SK-N-MC (cell line): ENCODE measurements at regions not wholly inside any gene's neighbourhood (a gene's known extent, or its start where the extent isn't known, plus 50 kb on each side); places are given as distances from the start of the nearest gene placed in this dataset.
"Not testable (repeated sequence)": the region's sequence is repeated elsewhere in the genome, so short reads cannot be mapped to it uniquely, and the experiment has no call there.

Source experiments
- DNase-seq: peaks from one replicate; pipeline ENCODE4 v3.0.0-alpha.2; 2011; ENCODE audit warnings: low read depth, low spot score
- H3K27ac ChIP-seq: fragments of 200-600 bp; sonication (generic); 2 replicates; pipeline ENCODE4 v1.5.1; 2016; ENCODE audit warnings: mixed run types
- H3K36me3 ChIP-seq: fragments of 200-600 bp; sonication (generic); 2 replicates; pipeline ENCODE4 v1.6.1; 2017; ENCODE audit warnings: antibody characterized with exemption, low read length, mixed read lengths; ENCODE audit not compliant: insufficient read depth
- H3K4me3 ChIP-seq: fragments of 200-600 bp; sonication (generic); 2 replicates; pipeline ENCODE4 v1.5.1; 2016
- H3K9ac ChIP-seq: fragments of 200-600 bp; sonication (generic); 2 replicates; pipeline ENCODE4 v1.8.0; 2017; ENCODE audit warnings: mixed run types, mixed read lengths; ENCODE audit not compliant: insufficient read length
- H3K9me3 ChIP-seq: fragments of 200-600 bp; sonication (generic); 2 replicates; pipeline ENCODE4 v1.6.1; 2017; ENCODE audit warnings: low read depth, mild to moderate bottlenecking, antibody characterized with exemption, low read length, moderate library complexity, mixed read lengths

DNA sequence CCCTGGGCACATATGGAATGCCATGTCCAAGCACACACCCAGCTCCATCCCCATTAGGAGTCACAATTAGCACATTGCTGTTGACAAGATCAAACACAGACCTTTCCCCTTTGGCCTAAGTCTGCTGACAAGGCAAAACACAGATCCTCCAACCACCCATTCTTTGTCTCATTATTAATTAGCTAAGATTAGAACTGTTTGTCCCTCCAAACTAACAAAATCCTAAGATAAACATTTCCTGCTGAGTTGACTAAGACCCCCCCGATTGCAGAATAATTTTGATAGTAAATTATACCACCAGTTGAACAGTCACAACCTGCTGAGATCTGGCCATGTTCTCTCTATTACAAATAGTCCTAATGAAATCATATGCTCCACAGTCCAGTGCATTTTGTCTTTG is 186.7 kb downstream of the SPATA31A1 start:
- DNase-seq, H3K9me3 ChIP-seq, H3K9ac ChIP-seq, H3K27ac ChIP-seq, H3K4me3 ChIP-seq, H3K36me3 ChIP-seq: not testable (repeated sequence)

DNA sequence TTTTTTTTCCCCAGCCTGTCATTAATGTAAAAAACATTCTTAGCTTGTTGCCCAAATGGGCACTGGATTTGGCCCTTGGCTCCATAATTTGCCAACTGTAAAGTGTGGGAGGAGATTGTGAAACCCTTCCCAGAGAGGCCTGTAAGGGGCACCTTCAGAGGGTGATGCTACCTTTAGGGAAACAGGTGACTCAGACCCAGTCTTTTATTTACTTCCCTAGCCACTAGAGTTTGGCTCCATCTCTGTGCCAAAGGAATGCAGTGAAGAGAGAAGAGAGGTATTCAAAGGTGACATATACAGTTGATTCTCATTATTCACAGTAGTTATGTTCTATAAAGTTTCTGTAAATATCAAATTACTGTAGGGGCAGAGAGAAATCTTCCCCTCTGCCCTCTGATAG is 189.6 kb downstream of the SPATA31A1 start:
- not testable (repeated sequence) for H3K4me3 ChIP-seq, H3K9me3 ChIP-seq, H3K36me3 ChIP-seq, H3K27ac ChIP-seq, DNase-seq, H3K9ac ChIP-seq

DNA sequence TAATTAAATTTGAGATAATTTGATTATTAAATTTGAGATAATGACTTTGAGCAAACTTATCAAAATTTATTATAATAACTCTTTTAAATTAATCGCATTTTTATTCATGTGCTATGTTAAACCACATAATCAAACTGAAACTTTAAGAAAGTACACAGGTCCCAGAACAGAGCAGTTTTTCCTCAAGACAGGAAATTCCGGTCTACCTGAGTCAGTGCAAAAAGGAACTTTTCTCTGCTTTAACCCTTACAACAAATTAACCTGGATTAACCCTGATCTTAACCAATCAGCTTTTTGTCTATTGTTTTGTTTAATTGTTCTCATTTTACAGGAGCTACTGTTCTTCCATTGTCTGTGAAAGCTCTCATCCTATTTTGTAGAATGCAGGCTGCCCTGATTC is 195.1 kb downstream of the SPATA31A1 start:
- not testable (repeated sequence) for H3K4me3 ChIP-seq, H3K27ac ChIP-seq, H3K36me3 ChIP-seq, H3K9ac ChIP-seq, H3K9me3 ChIP-seq, DNase-seq

GRCh38 chr9:39551544-39551943 is 196.1 kb downstream of the SPATA31A1 start:
- not testable (repeated sequence) for H3K9me3 ChIP-seq

DNA sequence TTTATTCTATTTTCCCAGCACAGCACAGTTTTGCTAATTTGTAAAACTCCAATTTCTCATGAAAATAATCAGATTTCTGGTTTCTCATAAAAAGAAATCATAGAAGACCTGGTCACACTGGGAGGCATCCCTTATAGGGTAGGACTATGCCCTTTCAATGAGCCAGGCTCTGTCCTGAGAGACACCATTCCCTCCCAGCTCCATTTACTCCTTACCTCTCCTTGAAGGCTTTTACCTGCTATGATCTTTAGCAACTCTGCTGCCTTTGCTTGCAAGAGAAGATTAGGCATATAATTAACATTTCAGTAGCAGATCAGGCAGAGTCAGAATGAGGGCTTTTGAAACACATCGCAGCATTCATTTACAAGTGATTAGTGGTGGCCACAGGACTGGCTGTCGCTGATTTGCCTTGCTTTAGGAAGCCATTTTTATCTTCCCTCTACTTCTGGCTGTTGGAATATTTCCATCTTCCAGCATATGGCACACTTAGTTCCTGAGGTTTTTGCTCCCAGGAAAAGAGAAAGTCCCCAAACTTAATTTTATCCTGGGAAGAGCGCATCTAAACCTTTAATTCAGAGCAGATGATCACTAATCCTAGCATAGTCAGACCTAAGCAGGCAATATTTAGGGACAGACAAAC is 196.9 kb downstream of the SPATA31A1 start:
- H3K9ac ChIP-seq, H3K27ac ChIP-seq, H3K36me3 ChIP-seq, H3K4me3 ChIP-seq, H3K9me3 ChIP-seq, DNase-seq: not testable (repeated sequence)

More at GRCh38 chr9:39551544-39551943, 196.1 kb downstream of the SPATA31A1 start:
- H3K27ac ChIP-seq, H3K36me3 ChIP-seq, H3K9ac ChIP-seq, H3K4me3 ChIP-seq, DNase-seq: not testable (repeated sequence)

DNA sequence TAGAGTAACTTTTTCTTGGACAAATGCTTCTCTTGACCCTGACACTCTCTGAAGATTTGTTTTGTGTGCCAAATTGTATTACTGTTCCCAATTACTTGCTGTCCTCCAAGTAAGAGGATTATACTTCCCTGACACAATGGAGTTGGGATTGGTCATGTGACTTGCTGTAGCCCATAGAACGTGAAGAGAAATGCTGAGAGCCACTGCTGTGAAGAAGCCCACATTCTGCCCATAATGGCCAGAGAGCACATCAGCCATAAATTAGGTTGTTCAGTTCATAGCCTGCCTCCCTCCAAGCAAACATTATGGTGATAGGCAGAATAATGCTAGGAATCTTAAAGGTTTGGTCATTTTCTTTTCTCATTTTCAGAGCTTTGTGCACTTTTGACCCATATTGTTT is 198.9 kb downstream of the SPATA31A1 start:
- H3K4me3 ChIP-seq, H3K27ac ChIP-seq, H3K36me3 ChIP-seq, H3K9ac ChIP-seq, H3K9me3 ChIP-seq, DNase-seq: not testable (repeated sequence)

GRCh38 chr9:39559384-39559783 is 203.9 kb downstream of the SPATA31A1 start:
- H3K9me3 ChIP-seq, DNase-seq, H3K36me3 ChIP-seq, H3K9ac ChIP-seq, H3K4me3 ChIP-seq, H3K27ac ChIP-seq: not testable (repeated sequence)

- H3K9ac ChIP-seq, H3K9me3 ChIP-seq, H3K27ac ChIP-seq, DNase-seq, H3K36me3 ChIP-seq, H3K4me3 ChIP-seq: not testable (repeated sequence)
Measured at GRCh38 chr9:39566782-39567181, 211.3 kb downstream of the SPATA31A1 start.

DNA sequence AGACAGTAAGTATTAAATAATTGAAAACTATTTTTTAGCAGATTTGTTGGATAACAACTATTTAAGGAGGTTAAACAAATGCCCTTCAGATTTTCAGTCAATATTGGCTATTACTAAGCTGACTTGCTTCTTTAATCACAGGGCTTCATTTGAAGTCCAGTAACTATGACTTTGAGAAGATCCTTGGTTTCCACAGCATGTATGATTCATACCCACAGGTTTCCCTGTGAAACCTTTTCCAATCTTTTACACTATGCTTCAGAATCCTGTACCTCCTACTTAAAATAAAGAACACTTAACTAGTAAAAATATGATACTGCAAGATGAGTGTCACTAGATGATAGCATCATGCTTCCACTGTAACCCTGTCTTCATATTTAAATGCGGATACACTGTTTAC is 211.9 kb downstream of the SPATA31A1 start:
- not testable (repeated sequence) for H3K36me3 ChIP-seq, H3K4me3 ChIP-seq, H3K27ac ChIP-seq, H3K9ac ChIP-seq, DNase-seq, H3K9me3 ChIP-seq

GRCh38 chr9:39568900-39569299 is 213.4 kb downstream of the SPATA31A1 start:
- not testable (repeated sequence) for H3K27ac ChIP-seq, H3K9ac ChIP-seq, H3K9me3 ChIP-seq, DNase-seq, H3K4me3 ChIP-seq, H3K36me3 ChIP-seq

GRCh38 chr9:39573024-39574022 is 217.9 kb downstream of the SPATA31A1 start:
- not testable (repeated sequence) for H3K36me3 ChIP-seq, DNase-seq, H3K4me3 ChIP-seq, H3K9ac ChIP-seq, H3K9me3 ChIP-seq, H3K27ac ChIP-seq

- not testable (repeated sequence) for H3K9ac ChIP-seq, H3K9me3 ChIP-seq, H3K27ac ChIP-seq, DNase-seq, H3K4me3 ChIP-seq, H3K36me3 ChIP-seq
Measured at GRCh38 chr9:39579000-39579399, 223.5 kb downstream of the SPATA31A1 start.

- not testable (repeated sequence) for H3K9ac ChIP-seq, H3K27ac ChIP-seq, H3K4me3 ChIP-seq, DNase-seq, H3K9me3 ChIP-seq, H3K36me3 ChIP-seq
Measured at GRCh38 chr9:39581296-39581695, 225.8 kb downstream of the SPATA31A1 start.

DNA sequence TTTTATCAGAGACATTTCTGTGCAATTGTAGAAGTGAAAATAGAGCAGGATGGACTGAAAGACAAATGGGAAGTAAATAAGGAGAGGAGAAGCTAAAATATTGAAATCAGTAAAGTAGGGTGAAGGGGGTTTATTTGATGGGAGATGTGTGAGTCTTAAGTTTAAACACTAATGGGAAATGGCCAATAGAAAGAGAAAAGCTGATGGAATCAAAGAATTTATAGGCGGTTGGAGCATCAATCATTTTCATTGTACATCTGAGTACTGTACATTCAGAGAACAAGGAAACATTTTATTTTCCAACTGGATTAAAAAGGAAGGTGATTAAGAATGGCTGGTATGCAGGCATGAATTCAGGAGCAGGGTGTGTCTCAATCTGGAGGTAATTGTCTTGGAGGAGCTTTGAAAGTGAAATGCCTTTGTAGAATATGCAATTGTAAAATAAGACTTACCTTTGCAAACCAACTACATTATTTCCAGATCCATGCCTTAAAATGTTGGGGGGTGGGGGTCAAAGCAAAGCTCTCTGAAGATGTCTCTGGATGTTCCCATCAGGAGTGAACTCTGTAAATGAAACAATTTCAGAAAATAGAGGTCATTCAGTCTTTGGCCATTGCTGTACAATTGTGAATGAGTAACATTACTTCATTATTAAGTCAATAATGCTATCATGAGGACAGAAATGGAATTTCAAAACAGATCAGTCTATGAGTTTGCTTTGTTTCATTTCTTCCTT is 227.4 kb downstream of the SPATA31A1 start:
- not testable (repeated sequence) for H3K9ac ChIP-seq, H3K27ac ChIP-seq, H3K9me3 ChIP-seq, H3K4me3 ChIP-seq, H3K36me3 ChIP-seq, DNase-seq
